Skeletal muscle satellite cell (primary cell): ENCODE measurements at regions not wholly inside any gene's neighbourhood (a gene's known extent, or its start where the extent isn't known, plus 50 kb on each side); places are given as distances from the start of the nearest gene placed in this dataset.
"Not testable (repeated sequence)": the region's sequence is repeated elsewhere in the genome, so short reads cannot be mapped to it uniquely, and the experiment has no call there.

Experiments used
- H3K27me3 ChIP-seq: 2 replicates; pipeline ENCODE4 v1.7.0; 2013; ENCODE audit warnings: low read length; ENCODE audit not compliant: control insufficient read depth, insufficient read depth
- H3K36me3 ChIP-seq: 2 replicates; pipeline ENCODE4 v1.7.0; 2013; ENCODE audit warnings: mild to moderate bottlenecking, control low read depth, low read length; ENCODE audit not compliant: insufficient read depth
- H3K4me1 ChIP-seq: 2 replicates; pipeline ENCODE4 v1.7.0; 2013; ENCODE audit warnings: low read length; ENCODE audit not compliant: control insufficient read depth, insufficient read depth
- H3K4me2 ChIP-seq: 2 replicates; pipeline ENCODE4 v1.7.0; 2013; ENCODE audit warnings: mild to moderate bottlenecking, low read length
- H3K4me3 ChIP-seq: 2 replicates; pipeline ENCODE4 v1.7.0; 2013; ENCODE audit warnings: low read length
- H3K9ac ChIP-seq: 2 replicates; pipeline ENCODE4 v1.7.0; 2013; ENCODE audit warnings: mild to moderate bottlenecking, low read depth, low read length, moderate library complexity
- H3K9me3 ChIP-seq: replicated peaks from 2 replicates; pipeline ENCODE4 v1.7.0; 2013; ENCODE audit warnings: mild to moderate bottlenecking, control low read depth, low read length

DNA sequence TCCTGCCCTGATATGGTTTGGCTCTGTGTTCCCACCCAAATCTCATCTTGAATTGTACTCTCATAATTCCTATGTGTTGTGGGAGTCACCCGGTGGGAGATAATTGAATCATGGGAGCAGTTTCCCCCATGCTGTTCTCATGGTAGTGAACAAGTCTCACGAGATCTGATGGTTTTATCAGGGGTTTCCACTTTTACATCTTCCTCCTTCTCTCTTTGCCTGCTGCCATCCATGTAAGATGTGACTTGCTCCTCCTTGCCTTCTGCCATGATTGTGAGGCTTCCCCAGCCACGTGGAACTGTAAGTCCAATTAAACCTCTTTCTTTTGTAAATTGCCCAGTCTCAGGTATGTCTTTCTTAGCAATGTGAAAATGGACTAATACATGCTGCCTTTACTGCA is 111.9 kb upstream of the STMND1 start:
- H3K9ac ChIP-seq, H3K9me3 ChIP-seq, H3K4me3 ChIP-seq, H3K27me3 ChIP-seq, H3K4me2 ChIP-seq, H3K36me3 ChIP-seq: not testable (repeated sequence)
- peaks cover 13% of the 10 kb centered on the region for H3K4me1 ChIP-seq

GRCh38 chr6:16989382-16989781 is 112.5 kb upstream of the STMND1 start:
- no peaks in the 10 kb centered on the region for H3K36me3 ChIP-seq
- no peaks in the 10 kb centered on the region for H3K27me3 ChIP-seq
- H3K4me2 ChIP-seq: no peak overlapping the region
- no peaks in the 10 kb centered on the region for H3K9me3 ChIP-seq
- H3K4me3 ChIP-seq: no peak overlapping the region
- no peak overlapping the region for H3K9ac ChIP-seq
- peaks cover 13% of the 10 kb centered on the region for H3K4me1 ChIP-seq

DNA sequence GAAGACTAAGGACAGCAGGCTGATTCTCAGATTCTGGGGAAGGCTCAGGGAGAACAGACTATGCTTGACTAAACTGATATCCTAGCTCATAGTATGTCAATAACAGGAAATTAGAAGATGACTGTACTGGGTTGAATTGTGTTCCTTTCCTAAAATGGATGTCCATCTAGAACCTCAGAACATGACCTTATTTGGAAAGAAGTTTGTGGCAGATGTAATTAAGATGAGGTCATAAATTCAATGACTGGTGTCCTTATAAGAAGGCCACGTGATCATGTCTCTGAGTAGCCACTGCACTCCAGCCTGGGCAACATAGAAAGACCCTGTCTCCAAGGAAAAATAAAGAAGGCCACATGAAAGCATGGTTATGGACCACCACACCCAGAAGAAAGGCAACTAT is 113.9 kb upstream of the STMND1 start:
- Histone ChIP-seq H3K9ac (no peak overlapping the region), H3K4me2 (no peak overlapping the region), H3K27me3 (no peaks in the 10 kb centered on the region), H3K9me3 (no peaks in the 10 kb centered on the region), H3K4me3 (no peak overlapping the region), H3K36me3 (no peaks in the 10 kb centered on the region), H3K4me1 (peaks cover 19% of the 10 kb centered on the region)

DNA sequence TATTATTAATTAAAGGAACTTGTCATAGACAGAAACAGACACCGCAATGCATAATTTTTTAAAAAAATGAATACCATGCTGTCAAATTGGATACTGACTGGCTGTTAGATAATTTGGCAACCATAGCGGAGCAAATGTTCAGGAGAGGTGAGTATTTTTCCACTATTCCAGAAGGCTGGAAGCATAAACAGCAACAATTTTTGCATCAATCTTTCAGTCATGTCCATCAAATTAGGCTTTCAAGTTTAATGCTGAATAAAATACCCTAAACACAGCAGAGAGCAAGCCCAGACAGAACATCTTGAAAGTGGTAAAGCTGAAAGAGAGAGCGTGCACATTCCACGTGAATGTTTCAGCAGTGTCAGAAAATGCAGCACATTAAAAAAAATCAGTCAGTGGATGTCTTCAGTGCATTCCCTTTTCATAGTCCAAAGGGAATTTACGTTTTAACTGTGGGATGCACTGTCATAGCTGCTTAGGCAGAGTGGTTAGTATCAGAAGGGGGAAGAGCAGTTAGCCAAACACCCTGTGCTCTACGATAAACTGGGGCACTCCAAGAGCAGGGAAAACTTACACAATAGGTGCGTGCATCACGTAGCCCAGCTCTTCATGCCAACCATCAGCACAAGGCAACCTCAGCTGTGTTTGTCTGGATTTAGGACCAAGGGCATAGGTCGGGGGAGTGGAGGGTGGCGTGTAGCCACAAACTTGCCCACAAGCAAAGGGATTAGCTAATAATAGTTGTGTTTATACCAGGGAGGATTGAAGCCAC is 116.2 kb upstream of the STMND1 start:
- Histone ChIP-seq H3K4me1 (peaks cover 19% of the 10 kb centered on the region), H3K9me3 (no peaks in the 10 kb centered on the region), H3K4me2 (peak overlapping the region; percentile 73), H3K4me3 (peak overlapping the region; percentile 35), H3K27me3 (no peaks in the 10 kb centered on the region), H3K36me3 (no peaks in the 10 kb centered on the region), H3K9ac (no peak overlapping the region)

- H3K4me2 ChIP-seq: no peak overlapping the region
- H3K4me1 ChIP-seq: peaks cover 19% of the 10 kb centered on the region
- H3K27me3 ChIP-seq: peaks cover 8% of the 10 kb centered on the region
- H3K9ac ChIP-seq: no peak overlapping the region
- no peak overlapping the region for H3K4me3 ChIP-seq
- H3K9me3 ChIP-seq: no peaks in the 10 kb centered on the region
- H3K36me3 ChIP-seq: no peaks in the 10 kb centered on the region
These were observed 119.0 kb upstream of the STMND1 start for GRCh38 chr6:16982807-16983206.

DNA sequence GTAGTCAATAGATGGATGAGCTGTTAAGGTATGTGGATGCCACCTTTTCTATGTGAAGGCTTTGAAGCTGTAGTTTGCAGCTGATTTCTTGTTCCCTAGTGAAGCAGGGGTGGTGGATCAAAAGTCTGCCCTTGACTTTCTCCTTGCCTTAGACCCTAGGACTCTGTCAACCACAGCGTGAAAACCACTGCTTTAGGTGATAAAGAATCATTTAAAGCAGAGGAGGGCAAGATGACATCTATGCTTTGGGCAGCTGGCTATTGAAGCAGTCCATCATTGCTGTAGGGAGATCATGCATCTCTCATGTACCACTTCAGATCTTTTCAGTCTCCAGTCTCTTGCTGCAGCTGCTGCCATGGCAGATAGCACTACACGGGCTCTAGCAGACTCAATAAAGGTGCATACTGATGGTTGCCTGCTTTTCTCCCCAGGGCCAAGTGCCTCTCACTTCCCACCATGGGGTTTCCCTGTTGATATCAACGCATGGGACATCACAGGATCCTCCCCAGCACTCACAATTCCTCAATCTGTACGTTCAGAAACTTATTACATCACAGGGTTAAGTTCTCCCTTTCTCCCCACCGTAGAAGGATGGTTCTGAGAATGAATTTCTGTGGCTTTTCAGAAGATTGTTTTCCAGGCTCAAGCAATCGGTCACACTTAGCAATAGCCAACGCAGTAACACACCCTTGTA is 122.0 kb upstream of the STMND1 start:
- H3K27me3 ChIP-seq: peaks cover 21% of the 10 kb centered on the region
- H3K4me1 ChIP-seq: peaks cover 6% of the 10 kb centered on the region
- no peak overlapping the region for H3K4me2 ChIP-seq
- H3K9me3 ChIP-seq: no peaks in the 10 kb centered on the region
- no peaks in the 10 kb centered on the region for H3K36me3 ChIP-seq
- no peak overlapping the region for H3K9ac ChIP-seq
- H3K4me3 ChIP-seq: no peak overlapping the region

DNA sequence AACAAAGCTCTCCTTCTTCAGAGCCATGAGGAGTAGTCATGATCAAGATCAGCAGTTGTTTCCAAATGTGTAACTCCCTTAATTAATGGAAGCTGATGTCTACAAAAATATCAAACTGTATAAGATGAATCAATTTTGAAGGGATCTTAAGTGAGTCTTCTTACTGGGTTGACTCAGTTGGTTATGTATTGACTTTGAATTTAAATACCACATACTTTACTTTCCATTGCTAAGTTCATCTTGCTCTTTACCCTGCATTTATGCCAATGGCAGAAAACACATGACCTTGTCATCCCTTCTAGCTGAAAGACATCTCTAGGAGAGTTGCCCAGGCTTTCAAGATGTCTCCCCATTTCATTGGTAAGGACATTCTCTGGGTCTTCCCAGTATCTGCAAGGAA is 123.2 kb upstream of the STMND1 start:
- Histone ChIP-seq H3K36me3 (no peaks in the 10 kb centered on the region), H3K4me2 (no peak overlapping the region), H3K9ac (no peak overlapping the region)

GRCh38 chr6:16976385-16977183 is 125.3 kb upstream of the STMND1 start:
- no peak overlapping the region for H3K9ac ChIP-seq
- H3K4me3 ChIP-seq: no peak overlapping the region
- no peaks in the 10 kb centered on the region for H3K4me1 ChIP-seq
- no peaks in the 10 kb centered on the region for H3K9me3 ChIP-seq
- peaks cover 41% of the 10 kb centered on the region for H3K27me3 ChIP-seq
- no peak overlapping the region for H3K4me2 ChIP-seq
- no peaks in the 10 kb centered on the region for H3K36me3 ChIP-seq

More for the DNA sequence above, 123.2 kb upstream of the STMND1 start:
- Histone ChIP-seq H3K4me3 (no peak overlapping the region), H3K9me3 (no peaks in the 10 kb centered on the region), H3K4me1 (peaks cover 6% of the 10 kb centered on the region), H3K27me3 (peaks cover 30% of the 10 kb centered on the region)

DNA sequence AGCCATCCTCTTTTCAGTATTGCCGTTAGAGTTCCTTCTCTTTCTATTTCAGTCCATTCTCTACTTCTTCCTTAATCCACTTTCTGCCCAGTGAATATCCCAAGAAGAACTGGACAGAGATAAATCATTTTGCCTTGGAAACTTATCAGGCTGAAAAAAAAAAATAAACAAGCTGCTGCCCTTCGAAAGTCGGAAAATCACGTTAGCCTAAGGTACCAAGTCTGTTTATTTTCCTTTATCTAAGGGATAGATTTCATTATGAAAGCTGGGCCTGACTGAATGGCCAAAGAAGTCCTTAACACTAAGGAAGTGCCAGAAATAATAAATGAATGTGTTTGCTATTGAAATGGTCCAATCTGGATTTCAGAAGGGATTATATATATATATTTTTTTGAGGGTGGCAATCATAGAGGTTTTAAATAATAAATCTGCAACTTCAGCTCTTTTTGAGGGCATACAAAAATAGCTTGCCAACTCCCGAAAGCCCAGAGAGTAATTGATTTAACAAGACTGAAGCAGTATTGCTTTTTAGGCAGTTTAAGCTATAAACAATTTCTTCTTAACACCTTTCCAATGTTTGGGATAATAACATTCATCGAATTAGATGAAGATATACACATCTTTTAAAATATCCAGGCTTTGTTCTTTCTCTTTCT is 127.0 kb upstream of the STMND1 start:
- no peaks in the 10 kb centered on the region for H3K4me1 ChIP-seq
- H3K4me2 ChIP-seq: no peak overlapping the region
- no peak overlapping the region for H3K9ac ChIP-seq
- no peaks in the 10 kb centered on the region for H3K9me3 ChIP-seq
- H3K36me3 ChIP-seq: no peaks in the 10 kb centered on the region
- H3K4me3 ChIP-seq: no peak overlapping the region
- H3K27me3 ChIP-seq: peaks cover 44% of the 10 kb centered on the region

DNA sequence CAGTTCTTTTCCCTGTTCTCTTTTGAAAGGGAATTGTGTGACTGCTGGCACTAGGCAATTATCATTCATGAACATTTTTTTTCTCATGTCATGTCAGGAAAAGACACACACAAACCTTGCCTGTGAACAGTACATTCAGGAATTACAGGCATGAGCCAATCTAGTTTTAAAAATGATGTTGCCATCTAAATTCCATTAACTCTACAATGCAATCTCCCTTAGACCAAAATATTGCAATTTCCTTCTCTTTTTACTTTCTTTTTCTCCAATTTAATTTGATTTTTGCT is 127.5 kb upstream of the STMND1 start:
- Histone ChIP-seq H3K4me2 (no peak overlapping the region), H3K4me3 (no peak overlapping the region), H3K4me1 (no peaks in the 10 kb centered on the region), H3K9ac (no peak overlapping the region), H3K36me3 (no peaks in the 10 kb centered on the region), H3K27me3 (peaks cover 44% of the 10 kb centered on the region), H3K9me3 (no peaks in the 10 kb centered on the region)
